B cell (primary cell): ENCODE measurements at regions not wholly inside any gene's neighbourhood (a gene's known extent, or its start where the extent isn't known, plus 50 kb on each side); places are given as distances from the start of the nearest gene placed in this dataset.

Source experiments
- ATAC-seq: fragments of 200-7000 bp; cut with Tn5 transposase; one replicate; pipeline ENCODE4 v1.10.0; 2021; ENCODE audit warnings: low read depth, mild to moderate bottlenecking, moderate number of reproducible peaks, moderate library complexity
- CTCF ChIA-PET: fragments of 350-600 bp; sonication (Branson Sonifier 250); formaldehyde crosslinking; loops from one replicate; lab custom pipeline; 2021; ENCODE audit warnings: antibody characterized with exemption, inconsistent platforms; lab: Charles Lee
- POLR2A ChIA-PET: fragments of 350-600 bp; sonication (Branson Sonifier 250); formaldehyde crosslinking; loops from one replicate; lab custom pipeline; 2021; ENCODE audit warnings: antibody characterized with exemption; lab: Charles Lee
- DNase-seq: peaks from one replicate; pipeline ENCODE4 v3.0.0; 2013
- H2AFZ ChIP-seq: 2 replicates; pipeline ENCODE4 v1.6.1; 2012; ENCODE audit warnings: mild to moderate bottlenecking, low read depth, low read length; ENCODE audit not compliant: insufficient read depth, poor library complexity, severe bottlenecking
- H3K27ac ChIP-seq, 2 donors: 1 replicate in 1 of 2; 2 replicates in 1 of 2; pipeline ENCODE4 v1.5.1; 2012 to 2013; ENCODE audit warnings: low read length in 2 of 2, mild to moderate bottlenecking in 2 of 2, moderate library complexity in 1 of 2
- H3K27me3 ChIP-seq, 4 experiments: fragments of 200-600 bp in 1 of 4; sonication (generic) in 1 of 4; replicated peaks in 1 of 4; 1 replicate in 2 of 4; 2 replicates in 2 of 4; pipeline versions ENCODE4 v1.6.1 to v1.7.0; 2013 to 2016; ENCODE audit warnings: low read length in 3 of 4, mild to moderate bottlenecking in 2 of 4, mixed read lengths in 1 of 4, moderate library complexity in 1 of 4; ENCODE audit not compliant: insufficient read depth in 4 of 4, control insufficient read depth in 3 of 4; ENCODE audit errors: control extremely low read depth in 1 of 4
- H3K36me3 ChIP-seq, 2 experiments: replicated peaks in 1 of 2; 1 replicate in 1 of 2; 2 replicates in 1 of 2; pipeline versions ENCODE4 v1.6.1 to v1.7.1; 2013; ENCODE audit warnings: low read length in 1 of 2; ENCODE audit not compliant: insufficient read depth in 2 of 2, control insufficient read depth in 1 of 2; ENCODE audit errors: control extremely low read depth in 1 of 2, extremely low read depth in 1 of 2
- H3K4me1 ChIP-seq, 2 donors: fragments of 200-600 bp in 1 of 2; sonication (generic) in 1 of 2; 1 replicate in 1 of 2; 2 replicates in 1 of 2; pipeline versions ENCODE4 v1.5.1 to v1.6.1; 2013 to 2017; ENCODE audit warnings: low read length in 2 of 2; ENCODE audit not compliant: control insufficient read depth in 2 of 2, insufficient read depth in 2 of 2
- H3K4me2 ChIP-seq: replicated peaks from 2 replicates; pipeline ENCODE3; 2012; ENCODE audit warnings: mild to moderate bottlenecking, low read depth, low read length; ENCODE audit not compliant: poor library complexity, severe bottlenecking
- H3K4me3 ChIP-seq, 5 experiments: fragments of 200-600 bp in 1 of 5; sonication (generic) in 1 of 5; 1 replicate in 3 of 5; 2 replicates in 2 of 5; pipeline versions ENCODE4 v1.5.1 to v1.7.0; 2011 to 2016; ENCODE audit warnings: low read length in 4 of 5, mild to moderate bottlenecking in 4 of 5, low read depth in 2 of 5, control low read depth in 1 of 5, moderate library complexity in 1 of 5; ENCODE audit not compliant: insufficient read depth in 1 of 5; ENCODE audit errors: control extremely low read depth in 1 of 5, extremely low read depth in 1 of 5
- H3K79me2 ChIP-seq: fragments of 200-600 bp; sonication (generic); one replicate; pipeline ENCODE4 v1.6.0; 2016; ENCODE audit warnings: low read length; ENCODE audit not compliant: control insufficient read depth, insufficient read depth
- H3K9ac ChIP-seq: fragments of 200-600 bp; sonication (generic); 2 replicates; pipeline ENCODE4 v1.6.1; 2017; ENCODE audit warnings: mild to moderate bottlenecking, low read length, moderate library complexity
- H3K9me3 ChIP-seq, 3 donors: one replicate each; pipeline versions ENCODE4 v1.6.1 to v1.7.1; 2013; ENCODE audit warnings: low read length in 2 of 3; ENCODE audit not compliant: control insufficient read depth in 2 of 3, insufficient read depth in 1 of 3; ENCODE audit errors: control extremely low read depth in 1 of 3
- H4K20me1 ChIP-seq: 2 replicates; pipeline ENCODE4 v1.6.0; 2012; ENCODE audit warnings: mild to moderate bottlenecking, low read length; ENCODE audit not compliant: insufficient read depth, control insufficient read depth, poor library complexity, severe bottlenecking
- H3K27ac Mint-ChIP-seq: one replicate; pipeline ENCODE4 v1.8.0; 2021; ENCODE audit warnings: mixed read lengths
- H3K27me3 Mint-ChIP-seq: one replicate; pipeline ENCODE4 v1.8.0; 2021; ENCODE audit warnings: mixed read lengths
- H3K4me1 Mint-ChIP-seq: one replicate; pipeline ENCODE4 v1.8.0; 2021; ENCODE audit warnings: mixed read lengths
- H3K4me3 Mint-ChIP-seq: one replicate; pipeline ENCODE4 v1.8.0; 2021; ENCODE audit warnings: mixed read lengths
- H3K9me3 Mint-ChIP-seq: one replicate; pipeline ENCODE4 v1.8.0; 2022; ENCODE audit warnings: mixed read lengths; ENCODE audit not compliant: insufficient read depth
- EZH2 ChIP-seq: IDR thresholded peaks from 2 replicates; pipeline ENCODE4 v1.6.1; 2012; ENCODE audit warnings: borderline replicate concordance, low read depth, mild to moderate bottlenecking, moderate library complexity, low read length; ENCODE audit not compliant: insufficient read depth, poor library complexity, severe bottlenecking
- WGBS: methylation state at CpG from one replicate; pipeline ENCODE4 v1.1.5; 2013; ENCODE audit warnings: missing lambda C conversion rate; ENCODE audit not compliant: insufficient coverage; 5-methylcytosine and 5-hydroxymethylcytosine counted together
- intact Hi-C: fragments of 100-400 bp; cut with micrococcal nuclease; formaldehyde crosslinking; loops from one replicate; pipeline ENCODE4 v1.10.0; 2022
- TF ChIP-seq, protein P1 (sequence below): fragments of 200-600 bp; IDR thresholded peaks from one replicate; pipeline ENCODE4 v1.8.0; 2022; ENCODE audit warnings: antibody characterized with exemption, mild to moderate bottlenecking

GRCh38 chr5:61905613-61906012, 400.4 kb upstream of the KIF2A start:
- Histone ChIP-seq H3K9me3 (peaks cover 0 to 4% (median 0%) of the 10 kb centered on the region in 3 donors), H3K27ac (no peak overlapping the region), H3K4me3 (no peak overlapping the region), H2AFZ (no peak overlapping the region), H3K9ac (no peak overlapping the region), H3K79me2 (no peaks in the 10 kb centered on the region), H3K27me3 (no peaks in the 10 kb centered on the region), H4K20me1 (no peaks in the 10 kb centered on the region), H3K36me3 (no peaks in the 10 kb centered on the region), H3K4me1 (no peaks in the 10 kb centered on the region), H3K4me2 (no peak overlapping the region)
- Mint-ChIP-seq H3K27me3 (no peaks in the 10 kb centered on the region), H3K4me1 (no peaks in the 10 kb centered on the region), H3K4me3 (no peak overlapping the region), H3K27ac (no peak overlapping the region), H3K9me3 (no peaks in the 10 kb centered on the region)
- 67% methylated on average over 1 of the region's 3 CpGs for WGBS
- ChIA-PET CTCF (no interaction called here), POLR2A (no interaction called here)
- intact Hi-C loops, result no loop called here
- no peak for DNase-seq
- TF ChIP-seq EZH2, result no peak
- TF ChIP-seq, protein P1, sequence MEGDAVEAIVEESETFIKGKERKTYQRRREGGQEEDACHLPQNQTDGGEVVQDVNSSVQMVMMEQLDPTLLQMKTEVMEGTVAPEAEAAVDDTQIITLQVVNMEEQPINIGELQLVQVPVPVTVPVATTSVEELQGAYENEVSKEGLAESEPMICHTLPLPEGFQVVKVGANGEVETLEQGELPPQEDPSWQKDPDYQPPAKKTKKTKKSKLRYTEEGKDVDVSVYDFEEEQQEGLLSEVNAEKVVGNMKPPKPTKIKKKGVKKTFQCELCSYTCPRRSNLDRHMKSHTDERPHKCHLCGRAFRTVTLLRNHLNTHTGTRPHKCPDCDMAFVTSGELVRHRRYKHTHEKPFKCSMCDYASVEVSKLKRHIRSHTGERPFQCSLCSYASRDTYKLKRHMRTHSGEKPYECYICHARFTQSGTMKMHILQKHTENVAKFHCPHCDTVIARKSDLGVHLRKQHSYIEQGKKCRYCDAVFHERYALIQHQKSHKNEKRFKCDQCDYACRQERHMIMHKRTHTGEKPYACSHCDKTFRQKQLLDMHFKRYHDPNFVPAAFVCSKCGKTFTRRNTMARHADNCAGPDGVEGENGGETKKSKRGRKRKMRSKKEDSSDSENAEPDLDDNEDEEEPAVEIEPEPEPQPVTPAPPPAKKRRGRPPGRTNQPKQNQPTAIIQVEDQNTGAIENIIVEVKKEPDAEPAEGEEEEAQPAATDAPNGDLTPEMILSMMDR, result no peak
- ATAC-seq, result no peak

GRCh38 chr5:61906820-61907219, 399.2 kb upstream of the KIF2A start:
- H3K79me2 ChIP-seq, result no peaks in the 10 kb centered on the region
- H2AFZ ChIP-seq, result no peak overlapping the region
- TF ChIP-seq, protein P1, result no peak
- TF ChIP-seq EZH2, result no peak
- ChIA-PET CTCF (no interaction called here), POLR2A (no interaction called here)
- 84% methylated on average over 5 of the region's 5 CpGs for WGBS
- DNase-seq (no peak), ATAC-seq (no peak)
- H3K9ac ChIP-seq, result no peak overlapping the region
- no peaks in the 10 kb centered on the region for H3K36me3 ChIP-seq
- H3K27me3 ChIP-seq, result no peaks in the 10 kb centered on the region
- Mint-ChIP-seq H3K4me1 (no peaks in the 10 kb centered on the region), H3K27me3 (no peaks in the 10 kb centered on the region), H3K9me3 (no peaks in the 10 kb centered on the region), H3K27ac (no peak overlapping the region), H3K4me3 (no peak overlapping the region)
- no peak overlapping the region for H3K4me3 ChIP-seq
- no peaks in the 10 kb centered on the region for H4K20me1 ChIP-seq
- intact Hi-C loops, result no loop called here
- no peaks in the 10 kb centered on the region for H3K4me1 ChIP-seq
- H3K9me3 ChIP-seq, result peaks cover 0 to 2% (median 0%) of the 10 kb centered on the region in 3 donors
- no peak overlapping the region for H3K27ac ChIP-seq
- no peak overlapping the region for H3K4me2 ChIP-seq
